ENCODE measurements at regions not wholly inside any gene's neighbourhood (a gene's known extent, or its start where the extent isn't known, plus 50 kb on each side); places are given as distances from the start of the nearest gene placed in this dataset.

DNA sequence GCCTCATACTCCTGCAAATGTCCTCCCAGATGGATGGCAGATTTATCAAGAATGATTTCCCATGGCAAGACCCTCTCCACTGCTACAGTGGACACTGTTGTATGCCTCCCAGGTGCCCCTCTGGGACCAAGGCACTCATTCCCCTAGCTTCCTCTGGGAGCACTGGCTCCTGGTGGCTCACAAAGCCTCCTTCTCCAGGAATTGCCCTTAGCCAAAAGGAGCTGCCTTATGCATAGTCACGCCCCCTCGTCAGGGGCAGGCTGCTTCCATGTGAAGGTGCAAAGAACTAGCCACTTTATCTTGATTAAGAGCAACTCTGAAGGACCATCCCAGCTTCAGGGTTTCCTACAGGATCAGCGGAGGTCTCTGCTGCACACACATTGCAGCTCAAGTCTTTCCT lies 358.1 kb downstream of the CDK5RAP2 start:
- Histone ChIP-seq H3K9ac (ENCODE audit: low read length) (no peak overlapping the region), H3K9me2 (ENCODE audit: insufficient read depth) (no peaks in the 10 kb centered on the region), H3K79me2 (ENCODE audit: insufficient read depth, low read length) (no peaks in the 10 kb centered on the region), H2AFZ (ENCODE audit: low read depth, low read length, poor library complexity, severe bottlenecking) (no peak overlapping the region), H3K27me3 (ENCODE audit: insufficient read depth, low read length) (peaks cover 43% of the 10 kb centered on the region), H3K4me1 (ENCODE audit: control insufficient read depth in 1 of 2, insufficient read depth in 2 of 2, low read length in 2 of 2) (no peaks in the 10 kb centered on the region), H3K4me2 (ENCODE audit: low read length) (no peak overlapping the region), H4K20me1 (ENCODE audit: insufficient read depth) (no peaks in the 10 kb centered on the region), H3K27ac (ENCODE audit: low read depth, low read length) (no peak overlapping the region), H3K36me3 (ENCODE audit: control insufficient read depth in 1 of 2, insufficient read depth in 2 of 2, low read length in 2 of 2) (no peaks in the 10 kb centered on the region), H3K4me3 (replicated peaks in 1 of 2; ENCODE audit: low read depth in 1 of 2, low read length in 2 of 2) (no peak overlapping the region), H3K9me3 (ENCODE audit: control insufficient read depth in 1 of 2, insufficient read depth in 1 of 2, low read depth in 1 of 2, low read length in 2 of 2) (no peaks in the 10 kb centered on the region)
- DNase-seq (ENCODE audit: low read depth, low spot score), result no peak
- TF ChIP-seq EZH2phosphoT487 (IDR thresholded peaks at IDR 0.05; ENCODE audit: borderline replicate concordance), result no peak
- POLR2A ChIA-PET, result no interaction called here
- RAD21 ChIA-PET (ENCODE audit: low non-redundant PET in 1 of 2, low total read pairs in 2 of 2, uncharacterized antibody in 2 of 2, unreplicated experiment in 2 of 2), result no interaction called here
- ATAC-seq, result no peak
- no TSS peak for BruUV-seq (replicated peaks)
- CTCF ChIA-PET, result no interaction called here
- intact Hi-C loops (cut with micrococcal nuclease), result no loop called here

DNA sequence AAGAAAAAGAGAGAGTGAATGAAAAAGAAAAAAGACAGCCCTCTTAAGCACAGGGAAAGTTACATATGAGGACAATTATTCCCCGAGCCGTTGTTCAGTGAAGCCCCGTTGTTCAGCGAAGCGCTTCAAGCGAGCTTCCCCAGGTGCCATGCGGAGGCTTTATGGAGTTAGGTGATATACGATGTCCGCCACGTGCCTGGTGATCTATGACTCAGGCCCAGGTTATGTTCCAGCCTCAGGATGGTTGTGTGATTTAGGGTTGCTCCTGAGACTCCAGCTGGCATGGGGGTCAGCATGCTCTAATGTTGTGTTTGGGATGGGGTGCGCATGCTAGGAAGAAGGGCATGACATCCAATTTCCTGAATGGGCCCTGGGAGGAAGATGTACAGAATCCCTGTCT lies 365.6 kb downstream of the CDK5RAP2 start:
- RAD21 ChIA-PET (ENCODE audit: low non-redundant PET in 1 of 2, low total read pairs in 2 of 2, uncharacterized antibody in 2 of 2, unreplicated experiment in 2 of 2), result no interaction called here
- no peak overlapping the region for H2AFZ ChIP-seq (ENCODE audit: low read depth, low read length, poor library complexity, severe bottlenecking)
- ATAC-seq (no peak), DNase-seq (ENCODE audit: low read depth, low spot score) (no peak)
- H4K20me1 ChIP-seq (ENCODE audit: insufficient read depth), result no peaks in the 10 kb centered on the region
- no peaks in the 10 kb centered on the region for H3K9me2 ChIP-seq (ENCODE audit: insufficient read depth)
- no peaks in the 10 kb centered on the region for H3K36me3 ChIP-seq (ENCODE audit: control insufficient read depth in 1 of 2, insufficient read depth in 2 of 2, low read length in 2 of 2)
- CTCF ChIA-PET, result no interaction called here
- intact Hi-C loops (cut with micrococcal nuclease), result no loop called here
- no peaks in the 10 kb centered on the region for H3K79me2 ChIP-seq (ENCODE audit: insufficient read depth, low read length)
- no peak overlapping the region for H3K4me3 ChIP-seq (replicated peaks in 1 of 2; ENCODE audit: low read depth in 1 of 2, low read length in 2 of 2)
- TF ChIP-seq JUND (IDR thresholded peaks at IDR 0.05) (no peak), SRF (IDR thresholded peaks at IDR 0.05; ENCODE audit: low read depth) (no peak), SP1 (IDR thresholded peaks at IDR 0.05; ENCODE audit: low read depth) (no peak), FOSL1 (IDR thresholded peaks at IDR 0.05; ENCODE audit: low read depth) (no peak), TCF7L2 (IDR thresholded peaks at IDR 0.05; ENCODE audit: borderline replicate concordance, extremely low read depth, insufficient read depth, insufficient read length) (no peak)
- TF ChIP-seq, protein P1, sequence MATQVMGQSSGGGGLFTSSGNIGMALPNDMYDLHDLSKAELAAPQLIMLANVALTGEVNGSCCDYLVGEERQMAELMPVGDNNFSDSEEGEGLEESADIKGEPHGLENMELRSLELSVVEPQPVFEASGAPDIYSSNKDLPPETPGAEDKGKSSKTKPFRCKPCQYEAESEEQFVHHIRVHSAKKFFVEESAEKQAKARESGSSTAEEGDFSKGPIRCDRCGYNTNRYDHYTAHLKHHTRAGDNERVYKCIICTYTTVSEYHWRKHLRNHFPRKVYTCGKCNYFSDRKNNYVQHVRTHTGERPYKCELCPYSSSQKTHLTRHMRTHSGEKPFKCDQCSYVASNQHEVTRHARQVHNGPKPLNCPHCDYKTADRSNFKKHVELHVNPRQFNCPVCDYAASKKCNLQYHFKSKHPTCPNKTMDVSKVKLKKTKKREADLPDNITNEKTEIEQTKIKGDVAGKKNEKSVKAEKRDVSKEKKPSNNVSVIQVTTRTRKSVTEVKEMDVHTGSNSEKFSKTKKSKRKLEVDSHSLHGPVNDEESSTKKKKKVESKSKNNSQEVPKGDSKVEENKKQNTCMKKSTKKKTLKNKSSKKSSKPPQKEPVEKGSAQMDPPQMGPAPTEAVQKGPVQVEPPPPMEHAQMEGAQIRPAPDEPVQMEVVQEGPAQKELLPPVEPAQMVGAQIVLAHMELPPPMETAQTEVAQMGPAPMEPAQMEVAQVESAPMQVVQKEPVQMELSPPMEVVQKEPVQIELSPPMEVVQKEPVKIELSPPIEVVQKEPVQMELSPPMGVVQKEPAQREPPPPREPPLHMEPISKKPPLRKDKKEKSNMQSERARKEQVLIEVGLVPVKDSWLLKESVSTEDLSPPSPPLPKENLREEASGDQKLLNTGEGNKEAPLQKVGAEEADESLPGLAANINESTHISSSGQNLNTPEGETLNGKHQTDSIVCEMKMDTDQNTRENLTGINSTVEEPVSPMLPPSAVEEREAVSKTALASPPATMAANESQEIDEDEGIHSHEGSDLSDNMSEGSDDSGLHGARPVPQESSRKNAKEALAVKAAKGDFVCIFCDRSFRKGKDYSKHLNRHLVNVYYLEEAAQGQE (IDR thresholded peaks at IDR 0.05; ENCODE audit: low read depth), result no peak
- TF ChIP-seq, protein P2, sequence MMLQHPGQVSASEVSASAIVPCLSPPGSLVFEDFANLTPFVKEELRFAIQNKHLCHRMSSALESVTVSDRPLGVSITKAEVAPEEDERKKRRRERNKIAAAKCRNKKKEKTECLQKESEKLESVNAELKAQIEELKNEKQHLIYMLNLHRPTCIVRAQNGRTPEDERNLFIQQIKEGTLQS (IDR thresholded peaks at IDR 0.05), result no peak
- no peaks in the 10 kb centered on the region for H3K9me3 ChIP-seq (ENCODE audit: control insufficient read depth in 1 of 2, insufficient read depth in 1 of 2, low read depth in 1 of 2, low read length in 2 of 2)
- no peak overlapping the region for H3K4me2 ChIP-seq (ENCODE audit: low read length)
- no TSS peak for BruUV-seq (replicated peaks)
- POLR2A ChIA-PET, result no interaction called here
- H3K9ac ChIP-seq (ENCODE audit: low read length), result no peak overlapping the region
- H3K27me3 ChIP-seq (ENCODE audit: insufficient read depth, low read length), result peaks cover 30% of the 10 kb centered on the region
- H3K4me1 ChIP-seq (ENCODE audit: control insufficient read depth in 1 of 2, insufficient read depth in 2 of 2, low read length in 2 of 2), result no peaks in the 10 kb centered on the region
- no peak overlapping the region for H3K27ac ChIP-seq (ENCODE audit: low read depth, low read length)

All from HCT116 (cell line).